Erythroblast (primary cell): ENCODE measurements at regions not wholly inside any gene's neighbourhood (a gene's known extent, or its start where the extent isn't known, plus 50 kb on each side); places are given as distances from the start of the nearest gene placed in this dataset.

ENCODE experiments used
- GATA1 ChIP-seq: IDR thresholded peaks from 2 replicates; pipeline ENCODE4 v1.6.1; 2011; ENCODE audit warnings: low read depth, mild to moderate bottlenecking, control low read depth, low read length, moderate library complexity
- POLR2A ChIP-seq: IDR thresholded peaks from 2 replicates; pipeline ENCODE4 v1.6.1; 2011; ENCODE audit warnings: mild to moderate bottlenecking, low read length

- TF ChIP-seq POLR2A, result no peak
- TF ChIP-seq GATA1, result no peak
Observed at GRCh38 chr2:19119326-19120001, 239.0 kb downstream of the OSR1 start.
